H1 (cell line): ENCODE measurements at regions not wholly inside any gene's neighbourhood (a gene's known extent, or its start where the extent isn't known, plus 50 kb on each side); places are given as distances from the start of the nearest gene placed in this dataset.

ENCODE experiments used
- CHD1 ChIP-seq: IDR thresholded peaks from 2 replicates; pipeline ENCODE4 v1.6.1; 2012; ENCODE audit warnings: low read depth, low read length, improper control_type of control experiment
- CHD7 ChIP-seq: fragments of 300-600 bp; sonication (generic); IDR thresholded peaks from 2 replicates; pipeline ENCODE4 v1.7.1; 2012; ENCODE audit warnings: low read length, moderate library complexity, mild to moderate bottlenecking, inconsistent platforms; ENCODE audit not compliant: insufficient replicate concordance
- EP300 ChIP-seq, 2 experiments: IDR thresholded peaks; 1 replicate in 1 of 2; 2 replicates in 1 of 2; pipeline ENCODE4 v1.6.1; 2011 to 2012; ENCODE audit warnings: low read depth in 2 of 2, low read length in 2 of 2, mild to moderate bottlenecking in 2 of 2, borderline replicate concordance in 1 of 2, inconsistent platforms in 1 of 2, moderate library complexity in 1 of 2
- EZH2 ChIP-seq: fragments of 200-600 bp; sonication (generic); IDR thresholded peaks from 2 replicates; pipeline ENCODE4 v1.7.1; 2012; ENCODE audit warnings: low read depth, mild to moderate bottlenecking, moderate library complexity, low read length, inconsistent platforms; ENCODE audit not compliant: severe bottlenecking
- GABPA ChIP-seq: IDR thresholded peaks from 2 replicates; pipeline ENCODE4 v1.6.1; 2011; ENCODE audit warnings: mild to moderate bottlenecking, low read length, moderate library complexity, borderline replicate concordance; ENCODE audit not compliant: insufficient read depth
- HDAC2 ChIP-seq, 2 experiments: fragments of 300-600 bp in 1 of 2; sonication (generic) in 1 of 2; IDR thresholded peaks; 2 replicates each; pipeline ENCODE4 v1.6.1; 2011 to 2012; ENCODE audit warnings: low read depth in 2 of 2, low read length in 2 of 2, mild to moderate bottlenecking in 2 of 2, moderate library complexity in 2 of 2, borderline replicate concordance in 1 of 2, inconsistent platforms in 1 of 2
- KDM1A ChIP-seq: fragments of 200-600, 300-600 bp; sonication (generic); IDR thresholded peaks from 2 replicates; pipeline ENCODE4 v1.7.1; 2016; ENCODE audit warnings: mild to moderate bottlenecking, low read length, borderline replicate concordance
- PHF8 ChIP-seq: fragments of 200-600 bp; sonication (generic); conservative IDR thresholded peaks from 2 replicates; pipeline ENCODE4 v1.7.1; 2012; ENCODE audit warnings: low read depth, mild to moderate bottlenecking, inconsistent platforms, low read length, moderate library complexity
- SIRT6 ChIP-seq: IDR thresholded peaks from one replicate; pipeline ENCODE4 v1.7.1; 2012; ENCODE audit warnings: low read length, inconsistent platforms
- SP1 ChIP-seq: IDR thresholded peaks from 2 replicates; pipeline ENCODE4 v1.6.1; 2011; ENCODE audit warnings: low read depth, low read length
- TF ChIP-seq, protein P1 (sequence below): IDR thresholded peaks from 2 replicates; pipeline ENCODE4 v1.6.1; 2012; ENCODE audit warnings: inconsistent platforms

GRCh38 chr9:84207491-84207951 is 133.0 kb downstream of the SLC28A3 start (continued):
- TF ChIP-seq CHD7 (no peak), GABPA (no peak), KDM1A (no peak), SIRT6 (no peak), EZH2 (no peak), PHF8 (no peak), EP300 (IDR thresholded peaks at IDR 0.05; ENCODE audit: borderline replicate concordance in 1 of 2, low read depth in 2 of 2, low read length in 2 of 2) (no peak), SP1 (no peak), CHD1 (no peak), HDAC2 (IDR thresholded peaks at IDR 0.05; ENCODE audit: borderline replicate concordance in 1 of 2, low read depth in 2 of 2, low read length in 2 of 2) (no peak)
- TF ChIP-seq, protein P1, sequence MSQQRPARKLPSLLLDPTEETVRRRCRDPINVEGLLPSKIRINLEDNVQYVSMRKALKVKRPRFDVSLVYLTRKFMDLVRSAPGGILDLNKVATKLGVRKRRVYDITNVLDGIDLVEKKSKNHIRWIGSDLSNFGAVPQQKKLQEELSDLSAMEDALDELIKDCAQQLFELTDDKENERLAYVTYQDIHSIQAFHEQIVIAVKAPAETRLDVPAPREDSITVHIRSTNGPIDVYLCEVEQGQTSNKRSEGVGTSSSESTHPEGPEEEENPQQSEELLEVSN = no peak
